KMS-11 (cell line): ENCODE measurements at regions not wholly inside any gene's neighbourhood (a gene's known extent, or its start where the extent isn't known, plus 50 kb on each side); places are given as distances from the start of the nearest gene placed in this dataset.

ENCODE experiments used
- H2AFZ ChIP-seq: fragments of 200-600 bp; sonication (generic); 2 replicates; pipeline ENCODE4 v1.6.1; 2016; ENCODE audit warnings: antibody characterized with exemption, mixed run types, low read depth
- H3K27ac ChIP-seq: fragments of 200-600 bp; sonication (generic); 2 replicates; pipeline ENCODE4 v1.6.1; 2016; ENCODE audit warnings: mild to moderate bottlenecking, mixed run types
- H3K27me3 ChIP-seq: fragments of 200-600 bp; sonication (generic); 2 replicates; pipeline ENCODE4 v1.6.1; 2017; ENCODE audit warnings: mild to moderate bottlenecking, low read depth, mixed run types, moderate library complexity; ENCODE audit not compliant: insufficient read depth
- H3K36me3 ChIP-seq: fragments of 200-600 bp; sonication (generic); 2 replicates; pipeline ENCODE4 v1.6.1; 2017; ENCODE audit warnings: mild to moderate bottlenecking, mixed run types; ENCODE audit not compliant: insufficient read depth
- H3K4me1 ChIP-seq: fragments of 200-600 bp; sonication (generic); 2 replicates; pipeline ENCODE4 v1.6.1; 2016; ENCODE audit warnings: mild to moderate bottlenecking, low read depth, mixed run types; ENCODE audit not compliant: poor library complexity, severe bottlenecking
- H3K4me2 ChIP-seq: fragments of 200-600 bp; sonication (generic); 2 replicates; pipeline ENCODE4 v1.7.0; 2016; ENCODE audit warnings: mild to moderate bottlenecking, mixed run types
- H3K4me3 ChIP-seq: fragments of 200-600 bp; sonication (generic); IDR thresholded peaks from 2 replicates; pipeline ENCODE4 v1.6.1; 2017; ENCODE audit warnings: low read depth, low read length, mixed read lengths; ENCODE audit not compliant: insufficient read depth
- H3K79me2 ChIP-seq: fragments of 200-600 bp; sonication (generic); 2 replicates; pipeline ENCODE4 v1.6.1; 2016; ENCODE audit warnings: low read depth, mixed run types; ENCODE audit not compliant: insufficient read depth
- H3K9ac ChIP-seq: fragments of 200-600 bp; sonication (generic); 2 replicates; pipeline ENCODE4 v1.6.1; 2016; ENCODE audit warnings: mild to moderate bottlenecking, mixed run types
- H4K20me1 ChIP-seq: fragments of 200-600 bp; sonication (generic); 2 replicates; pipeline ENCODE4 v1.6.1; 2016; ENCODE audit warnings: mild to moderate bottlenecking, mixed run types; ENCODE audit not compliant: insufficient read depth
- TF ChIP-seq, protein P1 (sequence below): fragments of 200-600 bp; sonication (generic); conservative IDR thresholded peaks from 2 replicates; pipeline ENCODE4 v1.6.1; 2017; ENCODE audit warnings: low read depth, mild to moderate bottlenecking, antibody characterized with exemption, low read length, moderate library complexity, mixed read lengths

DNA sequence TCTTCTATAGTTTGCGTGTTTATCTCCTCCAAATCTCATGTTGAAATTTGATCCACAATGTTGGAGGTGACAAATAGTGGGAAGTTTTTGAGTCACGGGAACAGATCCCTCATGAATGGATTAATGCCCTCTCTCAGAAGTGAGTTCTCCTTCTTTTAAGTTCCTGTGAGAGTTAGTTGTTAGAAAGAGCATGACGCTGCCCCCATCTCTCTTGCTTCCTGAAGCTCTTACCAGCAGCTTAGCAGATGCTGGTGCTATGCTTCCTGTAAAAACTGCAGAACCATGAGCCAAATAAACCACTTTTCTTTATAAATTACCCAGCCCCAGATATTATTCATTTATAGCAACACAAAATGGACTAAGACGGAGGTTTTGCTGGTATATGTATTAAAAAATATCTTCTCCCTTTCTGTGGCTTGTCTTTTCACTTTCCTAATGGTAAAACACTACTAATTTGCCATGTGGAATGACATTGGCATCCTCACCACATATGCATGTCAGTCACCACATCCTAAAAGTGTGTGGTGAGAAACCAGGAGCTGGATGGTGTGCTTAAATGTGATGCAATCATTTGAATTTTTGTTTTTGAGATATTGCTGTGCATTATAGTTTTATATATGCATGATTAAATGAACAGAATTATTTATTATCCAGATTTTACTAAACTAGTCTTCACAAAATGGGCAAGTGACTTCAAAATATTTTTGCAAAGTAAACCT lies 449.3 kb downstream of the ADAMTS20 start:
- H3K4me2 ChIP-seq, result no peak overlapping the region
- H3K27me3 ChIP-seq, result no peaks in the 10 kb centered on the region
- H3K9ac ChIP-seq, result no peak overlapping the region
- H4K20me1 ChIP-seq, result no peaks in the 10 kb centered on the region
- no peak overlapping the region for H3K4me3 ChIP-seq
- H3K27ac ChIP-seq, result no peak overlapping the region
- H3K36me3 ChIP-seq, result no peaks in the 10 kb centered on the region
- no peak overlapping the region for H2AFZ ChIP-seq
- TF ChIP-seq, protein P1, sequence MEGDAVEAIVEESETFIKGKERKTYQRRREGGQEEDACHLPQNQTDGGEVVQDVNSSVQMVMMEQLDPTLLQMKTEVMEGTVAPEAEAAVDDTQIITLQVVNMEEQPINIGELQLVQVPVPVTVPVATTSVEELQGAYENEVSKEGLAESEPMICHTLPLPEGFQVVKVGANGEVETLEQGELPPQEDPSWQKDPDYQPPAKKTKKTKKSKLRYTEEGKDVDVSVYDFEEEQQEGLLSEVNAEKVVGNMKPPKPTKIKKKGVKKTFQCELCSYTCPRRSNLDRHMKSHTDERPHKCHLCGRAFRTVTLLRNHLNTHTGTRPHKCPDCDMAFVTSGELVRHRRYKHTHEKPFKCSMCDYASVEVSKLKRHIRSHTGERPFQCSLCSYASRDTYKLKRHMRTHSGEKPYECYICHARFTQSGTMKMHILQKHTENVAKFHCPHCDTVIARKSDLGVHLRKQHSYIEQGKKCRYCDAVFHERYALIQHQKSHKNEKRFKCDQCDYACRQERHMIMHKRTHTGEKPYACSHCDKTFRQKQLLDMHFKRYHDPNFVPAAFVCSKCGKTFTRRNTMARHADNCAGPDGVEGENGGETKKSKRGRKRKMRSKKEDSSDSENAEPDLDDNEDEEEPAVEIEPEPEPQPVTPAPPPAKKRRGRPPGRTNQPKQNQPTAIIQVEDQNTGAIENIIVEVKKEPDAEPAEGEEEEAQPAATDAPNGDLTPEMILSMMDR, result no peak
- no peaks in the 10 kb centered on the region for H3K4me1 ChIP-seq
- no peaks in the 10 kb centered on the region for H3K79me2 ChIP-seq

DNA sequence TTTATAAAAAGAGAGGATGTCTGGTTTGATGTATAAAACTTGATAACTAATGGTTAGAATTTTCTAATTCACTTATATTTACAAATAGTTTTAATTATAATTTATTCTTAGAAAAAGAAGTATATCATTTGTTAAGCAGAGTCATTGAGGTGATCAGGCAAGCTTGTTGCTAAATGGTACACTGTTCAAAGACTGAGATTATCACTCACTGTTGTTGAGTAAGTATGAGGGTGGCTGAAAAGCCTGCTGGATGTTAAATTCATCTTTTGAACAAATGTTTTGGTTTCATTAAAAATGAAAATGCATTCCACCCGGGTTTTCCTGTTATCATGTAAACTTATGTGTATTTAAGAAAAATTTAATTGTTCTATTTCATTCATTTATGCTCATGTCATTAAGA lies 451.8 kb downstream of the ADAMTS20 start:
- Histone ChIP-seq H4K20me1 (no peaks in the 10 kb centered on the region), H3K27me3 (no peaks in the 10 kb centered on the region), H3K4me2 (no peak overlapping the region), H3K4me3 (no peak overlapping the region), H3K79me2 (no peaks in the 10 kb centered on the region), H3K4me1 (no peaks in the 10 kb centered on the region), H3K36me3 (no peaks in the 10 kb centered on the region), H2AFZ (no peak overlapping the region), H3K9ac (no peak overlapping the region), H3K27ac (no peak overlapping the region)
- TF ChIP-seq, protein P1, result no peak

DNA sequence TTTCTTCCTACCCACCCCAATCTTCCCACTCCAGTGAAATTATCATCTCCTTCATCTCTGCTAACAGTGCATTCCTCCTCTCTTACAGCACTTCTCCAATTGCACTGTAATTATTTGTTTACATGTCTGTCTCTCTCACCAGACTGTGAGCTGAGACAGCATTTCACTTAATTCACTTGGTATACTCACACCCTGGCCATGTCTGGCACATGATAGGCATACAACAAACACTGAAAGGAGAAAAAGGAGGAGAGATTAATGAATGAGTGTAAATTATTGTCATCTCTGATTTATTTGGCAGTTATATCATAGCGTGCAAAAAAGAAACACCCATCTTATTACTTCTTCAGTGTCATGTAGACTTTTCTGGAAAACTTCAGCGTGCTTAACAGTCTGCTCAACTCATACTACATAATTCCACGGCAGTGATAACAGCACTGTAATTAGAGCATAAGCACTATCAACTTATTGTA lies 452.3 kb downstream of the ADAMTS20 start:
- no peaks in the 10 kb centered on the region for H3K36me3 ChIP-seq
- H3K4me1 ChIP-seq, result no peaks in the 10 kb centered on the region
- H2AFZ ChIP-seq, result no peak overlapping the region
- H3K27ac ChIP-seq, result no peak overlapping the region
- no peaks in the 10 kb centered on the region for H4K20me1 ChIP-seq
- no peaks in the 10 kb centered on the region for H3K27me3 ChIP-seq
- TF ChIP-seq, protein P1, result no peak
- H3K4me3 ChIP-seq, result no peak overlapping the region
- H3K79me2 ChIP-seq, result no peaks in the 10 kb centered on the region
- H3K4me2 ChIP-seq, result no peak overlapping the region
- no peak overlapping the region for H3K9ac ChIP-seq

DNA sequence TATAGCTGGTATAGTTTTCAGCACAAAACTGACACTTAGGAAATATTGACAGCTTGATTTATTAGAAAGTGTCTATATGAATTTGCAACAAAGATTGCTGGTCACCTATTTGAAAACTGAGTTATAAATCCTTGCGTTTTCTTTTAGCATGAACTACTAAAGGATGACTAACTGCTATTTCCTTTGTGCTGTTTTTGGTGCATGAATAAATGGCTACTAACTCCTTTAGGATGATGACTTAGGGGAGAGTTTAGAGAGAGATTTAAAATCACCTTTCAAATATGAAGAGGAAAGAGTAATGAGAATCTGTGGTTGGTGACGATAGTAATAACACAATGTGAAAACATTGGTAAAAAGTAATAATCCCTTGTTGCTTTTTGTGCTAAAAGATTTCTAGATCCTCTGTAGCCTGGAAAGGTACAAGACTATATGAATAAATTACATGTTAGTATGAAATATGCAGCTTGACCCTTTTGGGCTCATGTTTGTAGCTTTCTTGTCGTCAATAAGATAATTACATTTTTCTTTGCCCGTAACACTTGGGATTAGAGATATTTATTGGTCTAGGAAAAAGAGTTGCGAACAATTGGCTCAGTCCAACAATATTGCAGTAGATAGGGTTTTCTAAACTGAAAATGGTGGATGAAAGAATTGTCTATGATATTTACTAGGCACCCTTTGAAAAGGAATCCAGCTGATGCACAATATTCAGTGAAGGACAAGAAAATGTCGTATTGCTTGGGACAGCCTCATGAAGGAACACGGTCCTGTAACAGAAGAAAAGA lies 453.0 kb downstream of the ADAMTS20 start:
- H3K79me2 ChIP-seq, result no peaks in the 10 kb centered on the region
- no peaks in the 10 kb centered on the region for H4K20me1 ChIP-seq
- no peak overlapping the region for H3K4me2 ChIP-seq
- TF ChIP-seq, protein P1, result no peak
- H2AFZ ChIP-seq, result no peak overlapping the region
- no peaks in the 10 kb centered on the region for H3K4me1 ChIP-seq
- H3K27ac ChIP-seq, result no peak overlapping the region
- no peaks in the 10 kb centered on the region for H3K27me3 ChIP-seq
- H3K9ac ChIP-seq, result no peak overlapping the region
- no peak overlapping the region for H3K4me3 ChIP-seq
- no peaks in the 10 kb centered on the region for H3K36me3 ChIP-seq
